Right lobe of liver (tissue), 4 donors: ENCODE measurements at regions not wholly inside any gene's neighbourhood (a gene's known extent, or its start where the extent isn't known, plus 50 kb on each side); places are given as distances from the start of the nearest gene placed in this dataset.

Experiments used
- POLR2A ChIP-seq: fragments of 450-650 bp; IDR thresholded peaks from one replicate; pipeline ENCODE4 v1.6.1; 2017; ENCODE audit warnings: antibody characterized with exemption, mild to moderate bottlenecking
- TF ChIP-seq, protein P1 (sequence below), 4 donors: fragments of 200-600 bp in 3 of 4; fragments of 450-650 bp in 1 of 4; IDR thresholded peaks; one replicate each; pipeline versions ENCODE4 v1.5.1 to v1.8.0; 2016 to 2022; ENCODE audit warnings: antibody characterized with exemption in 4 of 4, mild to moderate bottlenecking in 2 of 4
- donor health status: DM: no; HTN: no; CAD: no.
- donor health status: DM: no; HTN: no; CAD: no.
- donor health status: DM: no; HTN: yes; CAD: no.

DNA sequence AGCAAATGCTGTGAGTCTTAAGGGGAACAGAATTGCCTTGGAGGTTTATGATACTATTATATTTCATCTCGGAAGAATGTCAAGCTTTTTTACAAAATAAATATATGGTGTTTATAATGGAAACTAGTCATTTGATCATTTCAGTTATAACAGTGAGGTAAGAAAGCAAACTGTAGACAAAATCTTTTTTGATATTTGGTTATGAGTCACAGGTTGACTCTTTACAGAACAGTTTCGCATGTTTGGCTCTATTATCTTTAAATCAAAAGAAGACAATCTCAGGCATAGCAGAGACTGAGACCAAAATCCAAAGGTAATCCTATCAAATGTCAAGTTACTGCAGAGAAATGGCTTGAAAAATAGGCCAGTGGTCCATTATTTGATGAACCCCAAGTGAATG lies 490.9 kb upstream of the MDFIC2 start:
- TF ChIP-seq, protein P1, sequence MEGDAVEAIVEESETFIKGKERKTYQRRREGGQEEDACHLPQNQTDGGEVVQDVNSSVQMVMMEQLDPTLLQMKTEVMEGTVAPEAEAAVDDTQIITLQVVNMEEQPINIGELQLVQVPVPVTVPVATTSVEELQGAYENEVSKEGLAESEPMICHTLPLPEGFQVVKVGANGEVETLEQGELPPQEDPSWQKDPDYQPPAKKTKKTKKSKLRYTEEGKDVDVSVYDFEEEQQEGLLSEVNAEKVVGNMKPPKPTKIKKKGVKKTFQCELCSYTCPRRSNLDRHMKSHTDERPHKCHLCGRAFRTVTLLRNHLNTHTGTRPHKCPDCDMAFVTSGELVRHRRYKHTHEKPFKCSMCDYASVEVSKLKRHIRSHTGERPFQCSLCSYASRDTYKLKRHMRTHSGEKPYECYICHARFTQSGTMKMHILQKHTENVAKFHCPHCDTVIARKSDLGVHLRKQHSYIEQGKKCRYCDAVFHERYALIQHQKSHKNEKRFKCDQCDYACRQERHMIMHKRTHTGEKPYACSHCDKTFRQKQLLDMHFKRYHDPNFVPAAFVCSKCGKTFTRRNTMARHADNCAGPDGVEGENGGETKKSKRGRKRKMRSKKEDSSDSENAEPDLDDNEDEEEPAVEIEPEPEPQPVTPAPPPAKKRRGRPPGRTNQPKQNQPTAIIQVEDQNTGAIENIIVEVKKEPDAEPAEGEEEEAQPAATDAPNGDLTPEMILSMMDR (IDR thresholded peaks at IDR 0.05) = no peak
- no peak for TF ChIP-seq POLR2A
